ENCODE measurements at regions not wholly inside any gene's neighbourhood (a gene's known extent, or its start where the extent isn't known, plus 50 kb on each side); places are given as distances from the start of the nearest gene placed in this dataset.

- Histone ChIP-seq H3K27me3 (ENCODE audit: insufficient read depth, low read length, poor library complexity, severe bottlenecking) (no peaks in the 10 kb centered on the region), H3K4me2 (ENCODE audit: low read depth, low read length, poor library complexity, severe bottlenecking) (no peak overlapping the region), H3K9me2 (replicated peaks; ENCODE audit: low read depth, low read length) (no peaks in the 10 kb centered on the region), H3K9me3 (ENCODE audit: insufficient read depth, low read depth, low read length) (peaks cover 4% of the 10 kb centered on the region; the same call in 1 of the 2 replicates), H3K79me2 (ENCODE audit: insufficient read depth, low read length) (no peaks in the 10 kb centered on the region), H3K4me1 (ENCODE audit: insufficient read depth, low read length, poor library complexity, severe bottlenecking) (no peaks in the 10 kb centered on the region), H3K36me3 (ENCODE audit: insufficient read depth, low read length) (no peaks in the 10 kb centered on the region), H3K9ac (ENCODE audit: low read depth, low read length, poor library complexity, severe bottlenecking) (no peak overlapping the region), H3F3A (ENCODE audit: low read depth) (no peaks in the 10 kb centered on the region), H4K20me1 (ENCODE audit: insufficient read depth, low read length, poor library complexity, severe bottlenecking) (no peaks in the 10 kb centered on the region), H2AFZ (ENCODE audit: low read length) (no peak overlapping the region), H3K4me3 (ENCODE audit: low read length, poor library complexity, severe bottlenecking) (no peak overlapping the region)
- no peak for TF ChIP-seq EZH2phosphoT487 (IDR thresholded peaks at IDR 0.05; ENCODE audit: borderline replicate concordance)
- no peak for TF ChIP-seq CTCF (conservative IDR thresholded peaks at IDR 0.05; ENCODE audit: low read length)
These were observed 87.2 kb upstream of the TOX3 start for GRCh38 chr16:52634104-52634503.

GRCh38 chr16:52633230-52633629, 86.3 kb upstream of the TOX3 start:
- Histone ChIP-seq H3K9me2 (replicated peaks; ENCODE audit: low read depth, low read length) (no peaks in the 10 kb centered on the region), H2AFZ (ENCODE audit: low read length) (no peak overlapping the region), H3K4me2 (ENCODE audit: low read depth, low read length, poor library complexity, severe bottlenecking) (no peak overlapping the region), H3K79me2 (ENCODE audit: insufficient read depth, low read length) (no peaks in the 10 kb centered on the region), H4K20me1 (ENCODE audit: insufficient read depth, low read length, poor library complexity, severe bottlenecking) (no peaks in the 10 kb centered on the region), H3F3A (ENCODE audit: low read depth) (no peaks in the 10 kb centered on the region), H3K36me3 (ENCODE audit: insufficient read depth, low read length) (no peaks in the 10 kb centered on the region), H3K9me3 (ENCODE audit: insufficient read depth, low read depth, low read length) (peaks cover 4% of the 10 kb centered on the region; the same call in 1 of the 2 replicates), H3K4me1 (ENCODE audit: insufficient read depth, low read length, poor library complexity, severe bottlenecking) (no peaks in the 10 kb centered on the region), H3K4me3 (ENCODE audit: low read length, poor library complexity, severe bottlenecking) (no peak overlapping the region), H3K27me3 (ENCODE audit: insufficient read depth, low read length, poor library complexity, severe bottlenecking) (no peaks in the 10 kb centered on the region), H3K9ac (ENCODE audit: low read depth, low read length, poor library complexity, severe bottlenecking) (no peak overlapping the region)
- TF ChIP-seq CTCF (conservative IDR thresholded peaks at IDR 0.05; ENCODE audit: low read length) = no peak
- no peak for TF ChIP-seq EZH2phosphoT487 (IDR thresholded peaks at IDR 0.05; ENCODE audit: borderline replicate concordance)

GRCh38 chr16:52631711-52632110, 84.8 kb upstream of the TOX3 start:
- Histone ChIP-seq H3K4me3 (ENCODE audit: low read length, poor library complexity, severe bottlenecking) (no peak overlapping the region), H3K36me3 (ENCODE audit: insufficient read depth, low read length) (no peaks in the 10 kb centered on the region), H3K4me2 (ENCODE audit: low read depth, low read length, poor library complexity, severe bottlenecking) (no peak overlapping the region)

More at GRCh38 chr16:52631711-52632110, 84.8 kb upstream of the TOX3 start:
- no peaks in the 10 kb centered on the region for H3K79me2 ChIP-seq (ENCODE audit: insufficient read depth, low read length)
- TF ChIP-seq CTCF (conservative IDR thresholded peaks at IDR 0.05; ENCODE audit: low read length) = no peak
- no peak for TF ChIP-seq EZH2phosphoT487 (IDR thresholded peaks at IDR 0.05; ENCODE audit: borderline replicate concordance)
- H3K4me1 ChIP-seq (ENCODE audit: insufficient read depth, low read length, poor library complexity, severe bottlenecking) = no peaks in the 10 kb centered on the region
- no peak overlapping the region for H2AFZ ChIP-seq (ENCODE audit: low read length)
- no peaks in the 10 kb centered on the region for H3K27me3 ChIP-seq (ENCODE audit: insufficient read depth, low read length, poor library complexity, severe bottlenecking)
- no peaks in the 10 kb centered on the region for H4K20me1 ChIP-seq (ENCODE audit: insufficient read depth, low read length, poor library complexity, severe bottlenecking)
- peaks cover 4% of the 10 kb centered on the region; the same call in 1 of the 2 replicates for H3K9me3 ChIP-seq (ENCODE audit: insufficient read depth, low read depth, low read length)
- H3K9ac ChIP-seq (ENCODE audit: low read depth, low read length, poor library complexity, severe bottlenecking) = no peak overlapping the region
- no peaks in the 10 kb centered on the region for H3F3A ChIP-seq (ENCODE audit: low read depth)
- no peaks in the 10 kb centered on the region for H3K9me2 ChIP-seq (replicated peaks; ENCODE audit: low read depth, low read length)

Data from Loucy (cell line).